ENCODE measurements at regions not wholly inside any gene's neighbourhood (a gene's known extent, or its start where the extent isn't known, plus 50 kb on each side); places are given as distances from the start of the nearest gene placed in this dataset.

- H2BK15ac ChIP-seq (replicated peaks; ENCODE audit: low read depth): no peak overlapping the region
- H3K4me3 ChIP-seq (ENCODE audit: low read length): no peak overlapping the region
- H3K4ac ChIP-seq (ENCODE audit: low read depth, low read length): no peak overlapping the region
- H3K27me3 ChIP-seq (ENCODE audit: insufficient read depth, low read length, poor library complexity): no peaks in the 10 kb centered on the region
- no peak for DNase-seq
- no peak overlapping the region for H2BK5ac ChIP-seq (ENCODE audit: low read length)
- H3K36me3 ChIP-seq (ENCODE audit: control insufficient read depth, insufficient read depth, low read length): no peaks in the 10 kb centered on the region
- no CpG with 5 or more reads among the region's 3 CpGs for WGBS (ENCODE audit: extremely low coverage, insufficient coverage, low lambda C conversion rate)
- H3K27ac ChIP-seq (ENCODE audit: low read depth, low read length): no peak overlapping the region
- H4K5ac ChIP-seq (ENCODE audit: low read length): no peak overlapping the region
- H3K9ac ChIP-seq (ENCODE audit: low read length): no peak overlapping the region
- H2BK120ac ChIP-seq (ENCODE audit: low read depth, low read length): no peak overlapping the region
- no peaks in the 10 kb centered on the region for H3K4me1 ChIP-seq (ENCODE audit: control insufficient read depth, low read depth, low read length)
- no peak overlapping the region for H3K23ac ChIP-seq (ENCODE audit: low read length)
- H4K8ac ChIP-seq (ENCODE audit: low read depth, low read length): no peak overlapping the region
- no peaks in the 10 kb centered on the region for H3K79me2 ChIP-seq (ENCODE audit: control insufficient read depth, insufficient read depth, low read length)
- H2AK5ac ChIP-seq (ENCODE audit: low read length): no peak overlapping the region
- no peak overlapping the region for H3K56ac ChIP-seq (ENCODE audit: low read length)
- H3K79me1 ChIP-seq (ENCODE audit: low read length): no peaks in the 10 kb centered on the region
- no peak overlapping the region for H3K4me2 ChIP-seq (ENCODE audit: low read length)
- no peak overlapping the region for H3K18ac ChIP-seq (ENCODE audit: low read length)
These were observed 424.8 kb downstream of the IRX1 start for GRCh38 chr5:4020400-4020799.

- H3K23ac ChIP-seq (ENCODE audit: low read length): no peak overlapping the region
- WGBS (ENCODE audit: extremely low coverage, insufficient coverage, low lambda C conversion rate): no CpG with 5 or more reads among the region's 19 CpGs
- no peaks in the 10 kb centered on the region for H3K79me2 ChIP-seq (ENCODE audit: control insufficient read depth, insufficient read depth, low read length)
These were observed 426.5 kb downstream of the IRX1 start for GRCh38 chr5:4022056-4022670.

DNA sequence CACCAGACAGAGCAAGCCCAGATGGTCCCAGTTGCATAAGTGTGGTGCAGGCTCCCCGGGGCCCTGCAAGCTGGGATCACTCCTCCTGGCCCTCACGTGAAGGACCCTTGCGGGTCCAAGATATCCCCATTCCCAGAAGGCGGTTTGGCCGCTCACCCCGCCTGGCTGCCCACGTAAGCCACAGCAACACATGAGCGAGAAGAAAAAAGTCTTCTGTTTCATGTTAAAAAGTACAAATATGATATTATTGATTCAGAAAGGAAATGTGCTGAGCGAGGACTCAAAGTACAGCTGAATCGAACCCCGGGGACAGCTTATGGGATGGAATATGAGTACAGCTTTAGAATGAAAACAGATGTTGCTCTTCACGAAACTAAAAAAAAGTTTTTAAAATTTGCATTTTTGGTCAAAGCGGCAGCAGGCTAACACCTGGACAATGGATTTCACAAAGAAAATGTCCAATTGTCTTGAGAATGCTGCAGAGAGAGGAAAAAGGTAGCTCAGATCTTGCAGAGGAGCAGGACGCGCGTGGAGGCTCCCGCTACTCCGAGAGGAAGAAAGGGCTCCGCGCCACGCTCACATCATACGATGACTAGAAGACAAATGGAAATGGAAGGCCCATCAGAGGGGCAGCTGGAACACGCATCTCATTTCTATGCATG lies 427.6 kb downstream of the IRX1 start:
- Histone ChIP-seq H2BK120ac (ENCODE audit: low read depth, low read length) (no peak overlapping the region), H3K4me3 (ENCODE audit: low read length) (no peak overlapping the region)
- no CpG with 5 or more reads among the region's 23 CpGs for WGBS (ENCODE audit: extremely low coverage, insufficient coverage, low lambda C conversion rate)

More at GRCh38 chr5:4022056-4022670, 426.5 kb downstream of the IRX1 start:
- no peak for DNase-seq
- H3K18ac ChIP-seq (ENCODE audit: low read length): no peak overlapping the region
- H2AK5ac ChIP-seq (ENCODE audit: low read length): no peak overlapping the region
- H3K56ac ChIP-seq (ENCODE audit: low read length): no peak overlapping the region
- H2BK15ac ChIP-seq (replicated peaks; ENCODE audit: low read depth): no peak overlapping the region
- H4K5ac ChIP-seq (ENCODE audit: low read length): no peak overlapping the region
- no peak overlapping the region for H2BK120ac ChIP-seq (ENCODE audit: low read depth, low read length)
- H3K4me3 ChIP-seq (ENCODE audit: low read length): no peak overlapping the region
- no peaks in the 10 kb centered on the region for H3K4me1 ChIP-seq (ENCODE audit: control insufficient read depth, low read depth, low read length)
- no peak overlapping the region for H3K27ac ChIP-seq (ENCODE audit: low read depth, low read length)
- no peaks in the 10 kb centered on the region for H3K36me3 ChIP-seq (ENCODE audit: control insufficient read depth, insufficient read depth, low read length)
- no peaks in the 10 kb centered on the region for H3K27me3 ChIP-seq (ENCODE audit: insufficient read depth, low read length, poor library complexity)
- no peaks in the 10 kb centered on the region for H3K79me1 ChIP-seq (ENCODE audit: low read length)
- H3K9ac ChIP-seq (ENCODE audit: low read length): no peak overlapping the region
- no peak overlapping the region for H3K4ac ChIP-seq (ENCODE audit: low read depth, low read length)
- H4K8ac ChIP-seq (ENCODE audit: low read depth, low read length): no peak overlapping the region
- H2BK5ac ChIP-seq (ENCODE audit: low read length): no peak overlapping the region
- H3K4me2 ChIP-seq (ENCODE audit: low read length): no peak overlapping the region

DNA sequence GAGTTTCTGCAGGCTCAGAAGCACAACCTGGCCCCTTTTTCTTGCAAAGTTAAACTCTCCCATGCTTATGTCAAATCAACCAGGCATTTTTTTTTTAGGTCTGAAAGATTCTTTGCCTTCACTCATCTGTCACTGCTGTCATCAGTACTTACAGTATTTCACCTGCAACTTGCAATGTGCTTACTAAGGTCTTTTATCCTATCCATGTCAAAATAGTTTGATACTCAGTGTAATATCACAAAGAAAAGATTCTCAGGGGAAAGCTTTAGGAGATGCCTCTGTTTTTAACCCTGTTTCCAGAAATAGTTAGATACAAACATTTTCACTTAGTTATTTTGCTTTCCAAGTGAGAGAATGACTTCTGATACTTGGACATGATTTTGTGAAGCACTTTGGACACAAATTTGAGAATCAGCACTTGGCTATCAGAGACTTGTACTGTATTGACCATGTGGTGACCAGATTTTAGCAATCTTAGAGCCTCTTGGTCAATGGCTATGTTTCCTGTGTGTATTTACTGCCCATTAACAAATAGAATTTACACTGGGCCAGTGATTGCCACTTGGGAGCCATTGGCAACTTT lies 428.2 kb downstream of the IRX1 start:
- Histone ChIP-seq H4K5ac (ENCODE audit: low read length) (no peak overlapping the region), H2BK15ac (replicated peaks; ENCODE audit: low read depth) (no peak overlapping the region), H3K4ac (ENCODE audit: low read depth, low read length) (no peak overlapping the region), H3K79me2 (ENCODE audit: control insufficient read depth, insufficient read depth, low read length) (no peaks in the 10 kb centered on the region), H3K4me2 (ENCODE audit: low read length) (no peak overlapping the region), H2AK5ac (ENCODE audit: low read length) (no peak overlapping the region), H3K4me1 (ENCODE audit: control insufficient read depth, low read depth, low read length) (no peaks in the 10 kb centered on the region), H2BK120ac (ENCODE audit: low read depth, low read length) (no peak overlapping the region), H3K27ac (ENCODE audit: low read depth, low read length) (no peak overlapping the region), H3K23ac (ENCODE audit: low read length) (no peak overlapping the region), H3K18ac (ENCODE audit: low read length) (no peak overlapping the region), H3K4me3 (ENCODE audit: low read length) (no peak overlapping the region), H3K36me3 (ENCODE audit: control insufficient read depth, insufficient read depth, low read length) (no peaks in the 10 kb centered on the region), H3K9ac (ENCODE audit: low read length) (no peak overlapping the region), H3K79me1 (ENCODE audit: low read length) (no peaks in the 10 kb centered on the region), H3K27me3 (ENCODE audit: insufficient read depth, low read length, poor library complexity) (no peaks in the 10 kb centered on the region), H2BK5ac (ENCODE audit: low read length) (no peak overlapping the region), H4K8ac (ENCODE audit: low read depth, low read length) (no peak overlapping the region), H3K56ac (ENCODE audit: low read length) (no peak overlapping the region)
- no peak for DNase-seq

More for the DNA sequence above, 427.6 kb downstream of the IRX1 start:
- no peaks in the 10 kb centered on the region for H3K79me2 ChIP-seq (ENCODE audit: control insufficient read depth, insufficient read depth, low read length)
- H3K27ac ChIP-seq (ENCODE audit: low read depth, low read length): no peak overlapping the region
- no peak overlapping the region for H3K9ac ChIP-seq (ENCODE audit: low read length)
- H2AK5ac ChIP-seq (ENCODE audit: low read length): no peak overlapping the region
- DNase-seq: no peak
- H3K4me2 ChIP-seq (ENCODE audit: low read length): no peak overlapping the region
- no peak overlapping the region for H4K8ac ChIP-seq (ENCODE audit: low read depth, low read length)
- no peak overlapping the region for H2BK5ac ChIP-seq (ENCODE audit: low read length)
- no peaks in the 10 kb centered on the region for H3K27me3 ChIP-seq (ENCODE audit: insufficient read depth, low read length, poor library complexity)
- no peaks in the 10 kb centered on the region for H3K79me1 ChIP-seq (ENCODE audit: low read length)
- no peak overlapping the region for H3K23ac ChIP-seq (ENCODE audit: low read length)
- no peak overlapping the region for H3K4ac ChIP-seq (ENCODE audit: low read depth, low read length)
- no peak overlapping the region for H3K18ac ChIP-seq (ENCODE audit: low read length)
- no peaks in the 10 kb centered on the region for H3K36me3 ChIP-seq (ENCODE audit: control insufficient read depth, insufficient read depth, low read length)
- no peaks in the 10 kb centered on the region for H3K4me1 ChIP-seq (ENCODE audit: control insufficient read depth, low read depth, low read length)
- no peak overlapping the region for H3K56ac ChIP-seq (ENCODE audit: low read length)
- H4K5ac ChIP-seq (ENCODE audit: low read length): no peak overlapping the region
- no peak overlapping the region for H2BK15ac ChIP-seq (replicated peaks; ENCODE audit: low read depth)

DNA sequence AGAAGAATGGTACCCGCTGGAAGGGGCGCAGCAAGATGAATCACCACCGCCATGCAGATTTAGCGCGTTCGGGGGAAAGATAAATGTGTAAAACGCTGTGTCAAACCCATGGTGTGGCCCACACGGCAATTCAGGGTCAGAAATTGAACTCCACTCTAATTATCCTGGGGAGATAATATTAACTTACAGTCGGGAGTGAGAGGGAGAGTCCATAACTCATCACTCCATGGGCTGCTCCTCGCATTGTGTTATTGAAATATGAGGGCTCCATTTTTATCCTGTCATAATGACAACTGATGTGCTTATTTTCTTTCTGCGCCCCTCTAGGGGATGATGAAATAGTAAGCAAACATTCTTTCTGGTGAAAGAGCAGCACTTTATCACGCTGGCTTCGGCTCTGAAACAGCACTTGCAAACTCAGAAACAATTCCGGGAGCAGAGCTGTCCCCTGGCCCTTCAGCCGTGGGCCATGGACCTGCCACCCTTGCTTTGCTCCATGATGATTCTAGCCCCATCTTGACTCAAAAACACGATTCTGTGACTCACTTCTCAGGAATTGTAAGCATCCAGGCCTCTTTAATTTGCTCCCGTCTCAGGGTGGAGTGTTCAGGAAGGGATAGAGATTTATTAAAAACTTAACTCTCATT lies 431.6 kb downstream of the IRX1 start:
- no peak overlapping the region for H3K56ac ChIP-seq (ENCODE audit: low read length)
- H2BK5ac ChIP-seq (ENCODE audit: low read length): no peak overlapping the region
- H3K4me1 ChIP-seq (ENCODE audit: control insufficient read depth, low read depth, low read length): no peaks in the 10 kb centered on the region
- H4K5ac ChIP-seq (ENCODE audit: low read length): no peak overlapping the region
- H3K27me3 ChIP-seq (ENCODE audit: insufficient read depth, low read length, poor library complexity): no peaks in the 10 kb centered on the region
- no peak overlapping the region for H3K4me2 ChIP-seq (ENCODE audit: low read length)
- no peak overlapping the region for H3K23ac ChIP-seq (ENCODE audit: low read length)
- no peak for DNase-seq
- H3K9ac ChIP-seq (ENCODE audit: low read length): no peak overlapping the region
- H3K4me3 ChIP-seq (ENCODE audit: low read length): no peak overlapping the region
- no peak overlapping the region for H3K18ac ChIP-seq (ENCODE audit: low read length)
- no peaks in the 10 kb centered on the region for H3K79me2 ChIP-seq (ENCODE audit: control insufficient read depth, insufficient read depth, low read length)
- H2BK15ac ChIP-seq (replicated peaks; ENCODE audit: low read depth): no peak overlapping the region
- H2AK5ac ChIP-seq (ENCODE audit: low read length): no peak overlapping the region
- no peaks in the 10 kb centered on the region for H3K36me3 ChIP-seq (ENCODE audit: control insufficient read depth, insufficient read depth, low read length)
- H2BK120ac ChIP-seq (ENCODE audit: low read depth, low read length): no peak overlapping the region
- no peaks in the 10 kb centered on the region for H3K79me1 ChIP-seq (ENCODE audit: low read length)
- WGBS (ENCODE audit: extremely low coverage, insufficient coverage, low lambda C conversion rate): no CpG with 5 or more reads among the region's 17 CpGs
- no peak overlapping the region for H4K8ac ChIP-seq (ENCODE audit: low read depth, low read length)
- no peak overlapping the region for H3K27ac ChIP-seq (ENCODE audit: low read depth, low read length)
- no peak overlapping the region for H3K4ac ChIP-seq (ENCODE audit: low read depth, low read length)
